ENCODE measurements at regions not wholly inside any gene's neighbourhood (a gene's known extent, or its start where the extent isn't known, plus 50 kb on each side); places are given as distances from the start of the nearest gene placed in this dataset.
"Not testable (repeated sequence)": the region's sequence is repeated elsewhere in the genome, so short reads cannot be mapped to it uniquely, and the experiment has no call there.

GRCh38 chr10:86579883-86580520 is 58.4 kb upstream of the WAPL start:
- in situ Hi-C loops (cut with MboI; ENCODE audit: low pct_unique_long_range_greater_than_20kb, low sequenced_read_pairs) = loop anchor here (25.0 kb wide), 1 partner anchor 193 kb away; no protein-coding TSS in a partner anchor
- DNase-seq = no peak

DNA sequence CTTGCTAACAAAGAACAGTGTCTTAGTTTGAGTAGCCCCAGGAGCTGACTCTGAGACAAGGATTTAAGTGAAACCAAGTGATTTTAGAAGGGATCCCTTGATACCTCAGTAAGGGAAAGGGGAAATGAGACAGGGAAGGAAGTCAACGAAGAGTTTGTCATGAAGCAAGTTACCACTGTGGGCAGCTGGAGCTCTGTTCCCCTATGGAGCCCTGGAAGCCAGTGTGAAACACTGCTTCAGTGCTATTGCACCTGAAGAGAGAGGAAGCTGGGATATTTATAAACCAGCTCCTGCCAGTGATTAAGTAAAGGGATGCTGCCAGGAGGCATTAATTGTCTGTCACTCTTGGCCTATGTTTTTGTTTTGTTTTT is 58.9 kb upstream of the WAPL start:
- peak; percentile 56 for DNase-seq
- in situ Hi-C loops (cut with MboI; ENCODE audit: low pct_unique_long_range_greater_than_20kb, low sequenced_read_pairs) = loop anchor here (25.0 kb wide), 1 partner anchor 193 kb away; no protein-coding TSS in a partner anchor

DNA sequence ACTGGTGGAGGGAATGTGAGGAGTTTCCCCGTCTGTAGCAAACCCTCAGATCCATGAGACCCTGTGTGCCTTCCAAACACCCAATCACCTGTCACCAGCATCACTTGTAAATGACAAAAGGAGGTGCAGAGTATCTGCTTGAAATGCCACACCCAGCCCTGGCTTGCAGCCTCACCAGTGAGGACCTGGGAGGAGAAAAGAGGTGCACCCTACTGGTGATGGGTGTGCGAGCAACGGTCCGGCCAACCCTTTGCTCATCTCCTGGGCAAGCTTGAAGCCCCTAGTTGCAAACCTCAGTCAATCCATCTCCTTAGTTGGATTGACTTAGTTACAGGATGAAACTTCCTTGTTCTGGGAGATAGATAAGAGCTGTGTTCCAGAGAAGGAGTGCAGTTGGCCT is 62.4 kb upstream of the WAPL start:
- in situ Hi-C loops (cut with MboI; ENCODE audit: low pct_unique_long_range_greater_than_20kb, low sequenced_read_pairs) = loop anchor here (25.0 kb wide), 1 partner anchor 197 kb away; no protein-coding TSS in a partner anchor
- no peak for DNase-seq

- DNase-seq = peak; percentile 82
- in situ Hi-C loops (cut with MboI; ENCODE audit: low pct_unique_long_range_greater_than_20kb, low sequenced_read_pairs) = loop anchor here (25.0 kb wide), 1 partner anchor 198 kb away; no protein-coding TSS in a partner anchor
These were observed 63.7 kb upstream of the WAPL start for GRCh38 chr10:86585037-86585929.

DNA sequence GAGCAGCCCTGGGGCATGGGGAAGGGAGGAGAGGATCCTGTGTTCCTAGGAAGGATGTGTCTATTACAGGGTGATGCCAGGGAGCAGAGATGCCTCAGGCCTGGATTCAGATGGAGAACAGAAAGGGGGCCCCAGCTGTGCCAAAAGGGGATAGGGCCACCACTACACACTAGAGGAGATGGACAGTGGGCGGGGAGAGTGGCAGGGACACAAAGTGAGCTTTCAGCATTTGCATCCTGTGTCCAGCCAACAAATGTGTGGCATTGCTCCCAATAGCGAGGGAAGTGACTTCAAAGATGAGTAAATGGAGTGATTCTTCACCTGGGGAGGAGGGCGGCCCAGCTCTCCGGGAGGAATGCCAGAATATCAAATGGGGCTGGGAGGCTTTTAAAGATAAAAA is 64.9 kb upstream of the WAPL start:
- no peak for DNase-seq
- in situ Hi-C loops (cut with MboI; ENCODE audit: low pct_unique_long_range_greater_than_20kb, low sequenced_read_pairs) = loop anchor here (25.0 kb wide), 1 partner anchor 199 kb away; no protein-coding TSS in a partner anchor

DNA sequence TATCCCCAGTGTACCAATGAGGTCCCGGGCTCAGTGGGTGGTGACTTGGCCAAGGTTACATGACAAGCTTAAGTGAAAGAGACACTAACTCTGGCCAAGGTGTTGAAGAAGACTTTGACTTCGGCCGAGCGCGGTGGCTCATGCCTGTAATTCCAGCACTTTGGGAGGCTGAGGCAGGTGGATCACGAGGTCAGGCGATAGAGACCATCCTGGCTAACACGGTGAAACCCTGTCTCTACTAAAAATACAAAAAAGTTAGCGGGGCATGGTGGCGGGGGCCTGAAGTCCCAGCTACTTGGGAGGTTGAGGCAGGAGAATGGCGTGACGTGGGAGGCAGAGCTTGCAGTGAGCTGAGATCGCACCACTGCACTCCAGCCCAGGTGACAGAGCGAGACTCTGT is 65.6 kb upstream of the OPN4 start:
- in situ Hi-C loops (cut with MboI; ENCODE audit: low pct_unique_long_range_greater_than_20kb, low sequenced_read_pairs) = loop anchor here (25.0 kb wide), 1 partner anchor 201 kb away; no protein-coding TSS in a partner anchor
- DNase-seq = not testable (repeated sequence)

GRCh38 chr10:86591436-86591835 is 62.9 kb upstream of the OPN4 start:
- in situ Hi-C loops (cut with MboI; ENCODE audit: low pct_unique_long_range_greater_than_20kb, low sequenced_read_pairs) = loop anchor here (25.0 kb wide), 1 partner anchor 204 kb away; no protein-coding TSS in a partner anchor

GRCh38 chr10:86592413-86592812 is 61.9 kb upstream of the OPN4 start:
- in situ Hi-C loops (cut with MboI; ENCODE audit: low pct_unique_long_range_greater_than_20kb, low sequenced_read_pairs) = loop anchor here (25.0 kb wide), 1 partner anchor 205 kb away; no protein-coding TSS in a partner anchor
- DNase-seq = no peak

More at GRCh38 chr10:86591436-86591835, 62.9 kb upstream of the OPN4 start:
- no peak for DNase-seq

- no peak for DNase-seq
- in situ Hi-C loops (cut with MboI; ENCODE audit: low pct_unique_long_range_greater_than_20kb, low sequenced_read_pairs) = loop anchor here (25.0 kb wide), 1 partner anchor 207 kb away; no protein-coding TSS in a partner anchor
These were observed 59.8 kb upstream of the OPN4 start for GRCh38 chr10:86594535-86594934.

GRCh38 chr10:86595496-86595895 is 58.9 kb upstream of the OPN4 start:
- in situ Hi-C loops (cut with MboI; ENCODE audit: low pct_unique_long_range_greater_than_20kb, low sequenced_read_pairs) = loop anchor here (25.0 kb wide), 1 partner anchor 208 kb away; no protein-coding TSS in a partner anchor
- DNase-seq = no peak

- DNase-seq = no peak
These were observed 58.1 kb upstream of the OPN4 start for GRCh38 chr10:86596266-86596665.

DNA sequence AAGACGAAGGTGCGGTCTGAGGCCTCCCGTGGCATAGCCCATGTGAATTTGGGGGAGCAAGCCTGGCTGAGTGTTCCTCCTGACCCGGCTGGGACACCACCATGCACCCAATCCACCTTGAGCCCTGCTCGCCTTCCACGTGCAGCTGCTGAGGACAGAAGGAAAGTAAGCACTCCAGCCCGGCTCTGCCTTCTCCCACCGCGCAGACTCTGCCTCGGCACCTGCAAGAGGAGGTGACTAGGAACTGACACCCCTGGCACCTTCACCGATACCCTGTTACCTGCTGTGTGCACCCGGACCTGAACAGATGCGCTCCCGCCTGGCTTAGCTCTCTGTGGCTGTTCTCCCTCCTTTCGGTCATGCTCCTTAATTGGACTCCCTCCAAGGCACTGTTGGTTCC is 57.0 kb upstream of the OPN4 start:
- no peak for DNase-seq
- in situ Hi-C loops (cut with MboI; ENCODE audit: low pct_unique_long_range_greater_than_20kb, low sequenced_read_pairs) = loop anchor here (25.0 kb wide), 1 partner anchor 210 kb away; no protein-coding TSS in a partner anchor

More at GRCh38 chr10:86596266-86596665, 58.1 kb upstream of the OPN4 start:
- in situ Hi-C loops (cut with MboI; ENCODE audit: low pct_unique_long_range_greater_than_20kb, low sequenced_read_pairs) = loop anchor here (25.0 kb wide), 1 partner anchor 209 kb away; no protein-coding TSS in a partner anchor

GRCh38 chr10:86598151-86598550 is 56.2 kb upstream of the OPN4 start:
- no peak for DNase-seq
- in situ Hi-C loops (cut with MboI; ENCODE audit: low pct_unique_long_range_greater_than_20kb, low sequenced_read_pairs) = loop anchor here (25.0 kb wide), 1 partner anchor 211 kb away; no protein-coding TSS in a partner anchor

DNA sequence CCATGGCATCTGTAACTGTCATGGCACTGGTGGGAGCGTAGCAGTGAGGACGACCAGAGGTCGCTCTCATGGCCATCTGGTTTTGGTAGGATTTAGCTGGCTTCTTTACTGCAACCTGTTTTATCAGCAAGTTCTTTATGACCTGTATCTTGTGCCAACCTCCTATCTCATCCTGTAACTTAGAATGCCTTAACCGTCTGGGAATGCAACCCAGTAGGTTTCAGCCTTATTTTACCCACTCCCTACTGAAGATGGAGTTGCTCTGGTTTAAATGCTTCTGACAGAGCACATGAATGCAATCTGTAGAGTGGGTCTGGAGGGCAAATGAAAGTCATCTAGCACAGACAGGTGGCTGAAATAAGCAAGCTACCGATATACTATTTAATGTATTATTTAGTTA is 55.3 kb upstream of the OPN4 start:
- in situ Hi-C loops (cut with MboI; ENCODE audit: low pct_unique_long_range_greater_than_20kb, low sequenced_read_pairs) = loop anchor here (25.0 kb wide), 1 partner anchor 212 kb away; no protein-coding TSS in a partner anchor
- no peak for DNase-seq

GRCh38 chr10:86599729-86600128 is 54.6 kb upstream of the OPN4 start:
- DNase-seq = peak; percentile 91
- in situ Hi-C loops (cut with MboI; ENCODE audit: low pct_unique_long_range_greater_than_20kb, low sequenced_read_pairs) = loop anchor here (25.0 kb wide), 1 partner anchor 212 kb away; no protein-coding TSS in a partner anchor

- in situ Hi-C loops (cut with MboI; ENCODE audit: low pct_unique_long_range_greater_than_20kb, low sequenced_read_pairs) = no loop called here
- DNase-seq = no peak
These were observed 54.1 kb upstream of the OPN4 start for GRCh38 chr10:86600296-86600695.

DNA sequence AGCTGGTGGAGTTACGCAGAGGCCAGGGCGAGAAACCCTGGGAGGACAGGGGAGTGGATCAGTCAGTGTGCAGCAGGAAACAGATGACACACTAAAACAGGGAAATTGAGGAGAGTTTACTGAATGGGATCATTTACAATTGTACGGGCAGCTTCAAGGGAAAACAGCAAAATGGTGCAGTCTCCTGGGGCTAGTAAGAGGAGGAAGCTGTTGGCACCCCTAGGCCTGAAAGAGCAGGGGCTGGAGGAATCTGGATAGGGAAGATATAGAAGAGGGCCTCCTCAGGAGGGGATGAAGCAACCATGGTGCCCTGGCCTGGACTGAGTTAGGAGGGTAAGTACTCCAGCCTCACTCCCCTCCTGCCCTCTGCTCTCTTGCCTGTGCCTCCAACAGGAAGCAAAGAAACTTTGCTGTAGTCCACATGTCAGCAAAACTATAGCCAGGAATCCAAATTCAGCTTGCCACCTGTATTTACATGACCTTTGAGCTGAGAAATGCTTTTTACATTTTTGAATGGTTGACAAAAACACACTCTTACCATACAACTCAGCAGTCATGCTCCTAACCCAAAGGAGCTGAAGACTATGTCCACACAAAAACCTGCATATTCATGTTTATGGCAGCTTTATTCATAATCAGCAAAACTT is 52.3 kb upstream of the OPN4 start:
- in situ Hi-C loops (cut with MboI; ENCODE audit: low pct_unique_long_range_greater_than_20kb, low sequenced_read_pairs) = no loop called here
- peak; percentile 21 for DNase-seq

DNA sequence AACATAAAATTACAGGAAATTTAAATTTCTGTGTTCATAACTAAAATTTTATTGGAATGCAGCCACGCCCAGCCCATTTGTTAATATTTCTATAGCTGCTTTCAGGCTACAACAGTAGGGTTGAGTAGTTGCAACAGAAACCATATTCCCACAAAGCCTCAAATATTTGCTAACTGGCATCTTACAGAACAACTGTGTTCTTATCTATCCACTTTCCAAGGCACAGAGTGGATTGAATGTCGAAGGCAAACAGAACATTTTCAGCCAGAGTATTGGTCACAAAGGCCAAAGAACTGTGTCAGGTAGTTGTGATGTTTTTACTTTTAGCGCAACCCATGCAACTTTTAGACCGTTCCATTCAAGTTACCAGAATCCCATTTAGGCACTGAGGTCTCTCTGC is 51.1 kb upstream of the OPN4 start:
- in situ Hi-C loops (cut with MboI; ENCODE audit: low pct_unique_long_range_greater_than_20kb, low sequenced_read_pairs) = no loop called here
- no peak for DNase-seq

Measured in KBM-7 (cell line).